Breast epithelium (tissue), 3 donors: ENCODE measurements at regions not wholly inside any gene's neighbourhood (a gene's known extent, or its start where the extent isn't known, plus 50 kb on each side); places are given as distances from the start of the nearest gene placed in this dataset.

Source experiments
- CTCF ChIP-seq, 3 donors: fragments of 450-650 bp; IDR thresholded peaks; one replicate each; pipeline ENCODE4 v1.5.1; 2016 to 2017; ENCODE audit warnings: antibody characterized with exemption in 3 of 3, mild to moderate bottlenecking in 3 of 3, moderate library complexity in 3 of 3
- POLR2A ChIP-seq: fragments of 450-650 bp; IDR thresholded peaks from one replicate; pipeline ENCODE4 v1.6.1; 2016; ENCODE audit warnings: antibody characterized with exemption, mild to moderate bottlenecking, moderate library complexity
- POLR2AphosphoS5 ChIP-seq, 3 donors: sonication (generic); formaldehyde crosslinking; IDR thresholded peaks; one replicate each; pipeline ENCODE4 v1.6.1; 2017; ENCODE audit warnings: antibody characterized with exemption in 3 of 3

- TF ChIP-seq POLR2A (no peak), CTCF (IDR thresholded peaks at IDR 0.05) (no peak), POLR2AphosphoS5 (IDR thresholded peaks at IDR 0.05) (no peak)
These were observed 103.1 kb upstream of the GAP43 start for GRCh38 chr3:115520241-115520640.
